GM23248 (cell line): ENCODE measurements at regions not wholly inside any gene's neighbourhood (a gene's known extent, or its start where the extent isn't known, plus 50 kb on each side); places are given as distances from the start of the nearest gene placed in this dataset.

Source experiments
- EZH2 ChIP-seq: fragments of 200-600 bp; sonication (generic); IDR thresholded peaks from 2 replicates; pipeline ENCODE4 v1.6.1; 2018; ENCODE audit warnings: antibody characterized with exemption, mild to moderate bottlenecking; ENCODE audit not compliant: insufficient read depth, poor library complexity, severe bottlenecking
- EZH2phosphoT487 ChIP-seq: fragments of 200-600 bp; sonication (generic); IDR thresholded peaks from 2 replicates; pipeline ENCODE4 v1.6.1; 2018; ENCODE audit warnings: antibody characterized with exemption, moderate library complexity, mild to moderate bottlenecking, low read depth; ENCODE audit not compliant: insufficient read depth

DNA sequence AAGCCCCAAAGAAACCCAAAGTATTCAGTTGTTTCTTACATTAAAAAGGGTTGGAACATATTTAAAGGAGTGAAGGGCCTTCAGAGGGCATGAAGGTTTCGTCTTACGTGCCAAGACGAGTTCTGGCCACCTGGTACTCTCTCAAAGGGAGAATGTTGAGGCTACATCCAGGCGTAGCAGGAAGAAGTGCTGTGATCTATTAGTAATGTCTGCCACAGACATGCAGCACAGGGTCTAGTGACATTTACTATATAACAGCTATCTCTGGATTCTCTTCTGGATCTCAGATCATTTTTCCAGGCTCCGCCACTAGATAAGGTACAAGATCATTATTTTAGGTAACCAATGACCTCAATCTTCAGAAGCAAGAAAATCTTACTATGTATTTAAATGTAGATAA, 76.5 kb upstream of the ARID5B start:
- TF ChIP-seq EZH2phosphoT487: no peak
- no peak for TF ChIP-seq EZH2
